HCT116 (cell line): ENCODE measurements at regions not wholly inside any gene's neighbourhood (a gene's known extent, or its start where the extent isn't known, plus 50 kb on each side); places are given as distances from the start of the nearest gene placed in this dataset.

Source experiments
- ATAC-seq: fragments of 200-7000 bp; cut with Tn5 transposase; 2 replicates; pipeline ENCODE4 v1.9.1; 2020; ENCODE audit warnings: mild to moderate bottlenecking, moderate library complexity
- BruUV-seq: library from RNA; stranded (reverse); fragments of 400-500 nt; replicated peaks from 2 replicates; lab custom pipeline; 2021; lab: Mats Ljungman, UMichigan
- CTCF ChIA-PET: fragments of 300-600 bp; sonication (Branson Sonifier 250); formaldehyde crosslinking; loops from one replicate; lab custom pipeline; 2021; ENCODE audit warnings: antibody characterized with exemption; lab: Charles Lee
- POLR2A ChIA-PET: fragments of 300-600, 350-600 bp; sonication (Branson Sonifier 250); formaldehyde crosslinking; loops from one replicate; lab custom pipeline; 2021; ENCODE audit warnings: antibody characterized with exemption; lab: Charles Lee
- RAD21 ChIA-PET, 2 experiments: fragments of 300-600 bp; sonication (Branson Sonifier 250); formaldehyde crosslinking; loops; one replicate each; lab custom pipeline; 2023; ENCODE audit warnings: low total read pairs in 2 of 2; ENCODE audit not compliant: uncharacterized antibody in 2 of 2, unreplicated experiment in 2 of 2, low non-redundant PET in 1 of 2; lab: Charles Lee
- DNase-seq: peaks from one replicate; pipeline ENCODE4 v3.0.0-alpha.2; 2010; ENCODE audit warnings: low read depth, low spot score
- H2AFZ ChIP-seq: fragments of 200-600 bp; shearing (Covaris generic), sonication (generic); 2 replicates; pipeline ENCODE4 v1.6.1; 2017; ENCODE audit warnings: low read depth, mixed run types, mixed read lengths, antibody characterized with exemption, low read length; ENCODE audit not compliant: poor library complexity, severe bottlenecking
- H3K27ac ChIP-seq: 2 replicates; pipeline ENCODE4 v1.5.1; 2012; ENCODE audit warnings: low read depth, low read length
- H3K27me3 ChIP-seq: fragments of 200-600 bp; sonication (generic); 2 replicates; pipeline ENCODE4 v1.6.1; 2016; ENCODE audit warnings: mixed run types, low read length, mixed read lengths; ENCODE audit not compliant: insufficient read depth
- H3K36me3 ChIP-seq, 2 experiments: fragments of 200-500 bp in 1 of 2; fragments of 200-600 bp in 1 of 2; sonication (Bioruptor generic) in 1 of 2; sonication (generic) in 1 of 2; 2 replicates each; pipeline versions ENCODE4 v1.5.1 to v1.6.1; 2014 to 2016; ENCODE audit warnings: low read length in 2 of 2, inconsistent platforms in 1 of 2, mixed read lengths in 1 of 2, mixed run types in 1 of 2; ENCODE audit not compliant: insufficient read depth in 2 of 2, control insufficient read depth in 1 of 2
- H3K4me1 ChIP-seq, 2 experiments: fragments of 200-600 bp in 1 of 2; sonication (generic) in 1 of 2; 2 replicates each; pipeline versions ENCODE4 v1.5.1 to v1.6.1; 2012 to 2017; ENCODE audit warnings: low read length in 2 of 2, inconsistent platforms in 1 of 2, mild to moderate bottlenecking in 1 of 2, mixed read lengths in 1 of 2, mixed run types in 1 of 2, moderate library complexity in 1 of 2; ENCODE audit not compliant: insufficient read depth in 2 of 2, control insufficient read depth in 1 of 2
- H3K4me2 ChIP-seq: fragments of 200-600 bp; sonication (generic); 2 replicates; pipeline ENCODE4 v1.6.1; 2017; ENCODE audit warnings: mixed run types, low read length, mixed read lengths
- H3K4me3 ChIP-seq, 2 experiments: fragments of 200-600 bp in 1 of 2; sonication (generic) in 1 of 2; replicated peaks in 1 of 2; 2 replicates each; pipeline ENCODE4 v1.5.1; 2011 to 2016; ENCODE audit warnings: low read length in 2 of 2, control low read depth in 1 of 2, low read depth in 1 of 2, mild to moderate bottlenecking in 1 of 2, mixed read lengths in 1 of 2, mixed run types in 1 of 2
- H3K79me2 ChIP-seq: fragments of 200-600 bp; sonication (generic); 2 replicates; pipeline ENCODE4 v1.6.1; 2017; ENCODE audit warnings: mild to moderate bottlenecking, mixed run types, low read length, moderate library complexity, mixed read lengths; ENCODE audit not compliant: insufficient read depth
- H3K9ac ChIP-seq: fragments of 200-600 bp; sonication (generic); 2 replicates; pipeline ENCODE4 v1.6.1; 2016; ENCODE audit warnings: low read length, mixed read lengths
- H3K9me2 ChIP-seq: fragments of 200-600 bp; sonication (generic), shearing (Covaris generic); 2 replicates; pipeline ENCODE4 v1.6.1; 2017; ENCODE audit warnings: mixed run types, mild to moderate bottlenecking, moderate library complexity; ENCODE audit not compliant: insufficient read depth
- H3K9me3 ChIP-seq, 2 experiments: fragments of 200-500 bp in 1 of 2; fragments of 200-600 bp in 1 of 2; sonication (Bioruptor generic) in 1 of 2; sonication (generic) in 1 of 2; 2 replicates each; pipeline ENCODE4 v1.6.1; 2014 to 2017; ENCODE audit warnings: low read length in 2 of 2, mixed read lengths in 2 of 2, inconsistent platforms in 1 of 2, low read depth in 1 of 2, mild to moderate bottlenecking in 1 of 2, mixed run types in 1 of 2, moderate library complexity in 1 of 2; ENCODE audit not compliant: control insufficient read depth in 1 of 2, insufficient read depth in 1 of 2
- H4K20me1 ChIP-seq: fragments of 200-600 bp; sonication (generic), shearing (Covaris generic); 2 replicates; pipeline ENCODE4 v1.6.1; 2017; ENCODE audit warnings: mixed run types, mild to moderate bottlenecking, moderate library complexity; ENCODE audit not compliant: insufficient read depth
- ATF3 ChIP-seq: IDR thresholded peaks from 2 replicates; pipeline ENCODE4 v1.6.1; 2012
- CBX3 ChIP-seq: IDR thresholded peaks from 2 replicates; pipeline ENCODE4 v1.6.1; 2012; ENCODE audit warnings: low read depth
- CEBPB ChIP-seq: IDR thresholded peaks from 2 replicates; pipeline ENCODE4 v1.6.1; 2012; ENCODE audit warnings: low read depth
- EGR1 ChIP-seq: IDR thresholded peaks from 2 replicates; pipeline ENCODE4 v1.6.1; 2012; ENCODE audit warnings: low read depth
- ELF1 ChIP-seq: IDR thresholded peaks from 2 replicates; pipeline ENCODE4 v1.6.1; 2012; ENCODE audit warnings: low read depth, borderline replicate concordance
- EZH2 ChIP-seq: fragments of 200-600 bp; sonication (generic); IDR thresholded peaks from 2 replicates; pipeline ENCODE4 v1.6.1; 2017; ENCODE audit warnings: antibody characterized with exemption, mixed run types
- EZH2phosphoT487 ChIP-seq: fragments of 200-600 bp; IDR thresholded peaks from 2 replicates; pipeline ENCODE4 v1.6.1; 2018; ENCODE audit warnings: antibody characterized with exemption, borderline replicate concordance
- FOSL1 ChIP-seq: IDR thresholded peaks from 2 replicates; pipeline ENCODE4 v1.6.1; 2012; ENCODE audit warnings: low read depth
- JUND ChIP-seq: IDR thresholded peaks from 2 replicates; pipeline ENCODE4 v1.6.1; 2012
- POLR2AphosphoS5 ChIP-seq: IDR thresholded peaks from 2 replicates; pipeline ENCODE4 v1.6.1; 2011; ENCODE audit warnings: mild to moderate bottlenecking, low read depth, low read length, moderate library complexity
- RAD21 ChIP-seq: IDR thresholded peaks from 2 replicates; pipeline ENCODE4 v1.6.1; 2012; ENCODE audit warnings: low read depth, mild to moderate bottlenecking
- REST ChIP-seq: IDR thresholded peaks from 2 replicates; pipeline ENCODE4 v1.6.1; 2012; ENCODE audit warnings: low read depth
- SP1 ChIP-seq: IDR thresholded peaks from 2 replicates; pipeline ENCODE4 v1.6.1; 2012; ENCODE audit warnings: low read depth
- SRF ChIP-seq: IDR thresholded peaks from 2 replicates; pipeline ENCODE4 v1.6.1; 2012; ENCODE audit warnings: low read depth
- TCF7L2 ChIP-seq: IDR thresholded peaks from 2 replicates; pipeline ENCODE4 v1.7.0; 2011; ENCODE audit warnings: borderline replicate concordance, inconsistent platforms; ENCODE audit not compliant: insufficient read depth, insufficient read length; ENCODE audit errors: extremely low read depth
- ZBTB33 ChIP-seq: IDR thresholded peaks from 2 replicates; pipeline ENCODE4 v1.6.1; 2011; ENCODE audit warnings: mild to moderate bottlenecking, low read length, moderate library complexity; ENCODE audit not compliant: insufficient replicate concordance; ENCODE audit errors: extremely low read depth
- ZNF274 ChIP-seq: fragments of 200-500 bp; sonication (Bioruptor generic); IDR thresholded peaks from 2 replicates; pipeline ENCODE4 v1.6.1; 2014; ENCODE audit warnings: mild to moderate bottlenecking, low read depth, low read length, inconsistent platforms
- intact Hi-C: fragments of 100-400 bp; cut with micrococcal nuclease; formaldehyde crosslinking; loops from 2 replicates; pipeline ENCODE4 v1.10.0; 2022

- TF ChIP-seq REST (no peak), RAD21 (no peak), FOSL1 (no peak), EZH2phosphoT487 (no peak), ZBTB33 (no peak)
Measured at GRCh38 chr7:124459101-124460055, 306.2 kb downstream of the GPR37 start (continued).

GRCh38 chr7:124457841-124458240 is 307.8 kb downstream of the GPR37 start:
- Histone ChIP-seq H3K4me2 (no peak overlapping the region), H4K20me1 (no peaks in the 10 kb centered on the region), H3K9ac (no peak overlapping the region), H3K27me3 (no peaks in the 10 kb centered on the region), H3K36me3 (no peaks in the 10 kb centered on the region), H3K27ac (no peak overlapping the region), H3K9me2 (no peaks in the 10 kb centered on the region), H2AFZ (no peak overlapping the region), H3K4me1 (no peaks in the 10 kb centered on the region), H3K79me2 (no peaks in the 10 kb centered on the region), H3K9me3 (no peaks in the 10 kb centered on the region), H3K4me3 (no peak overlapping the region)
- intact Hi-C loops: no loop called here
- POLR2A ChIA-PET: no interaction called here
- CTCF ChIA-PET: no interaction called here
- DNase-seq (no peak), ATAC-seq (no peak)
- BruUV-seq: no TSS peak
- RAD21 ChIA-PET: no interaction called here
- TF ChIP-seq ATF3 (no peak), SP1 (no peak), TCF7L2 (no peak), SRF (no peak), JUND (no peak), EZH2 (no peak), RAD21 (no peak), EZH2phosphoT487 (no peak), CBX3 (no peak), POLR2AphosphoS5 (no peak), CEBPB (no peak), FOSL1 (no peak), EGR1 (no peak), ELF1 (no peak), ZNF274 (no peak), ZBTB33 (no peak)
